ENCODE measurements at regions not wholly inside any gene's neighbourhood (a gene's known extent, or its start where the extent isn't known, plus 50 kb on each side); places are given as distances from the start of the nearest gene placed in this dataset.
"Not testable (repeated sequence)": the region's sequence is repeated elsewhere in the genome, so short reads cannot be mapped to it uniquely, and the experiment has no call there.

GRCh38 chr7:109751241-109751640, 1181.6 kb downstream of the DNAJB9 start:
- DNase-seq (ENCODE audit: low read depth) = peak; percentile 76

GRCh38 chr7:109752068-109752467, 1182.4 kb downstream of the DNAJB9 start:
- no peak for DNase-seq (ENCODE audit: low read depth)

GRCh38 chr7:109757713-109758112, 1188.0 kb downstream of the DNAJB9 start:
- no peak for DNase-seq (ENCODE audit: low read depth)

GRCh38 chr7:109763611-109764010, 1193.9 kb downstream of the DNAJB9 start:
- DNase-seq (ENCODE audit: low read depth) = peak; percentile 60

- DNase-seq (ENCODE audit: low read depth) = peak; percentile 51
Measured at GRCh38 chr7:109772161-109772560, 1202.5 kb downstream of the DNAJB9 start.

- DNase-seq (ENCODE audit: low read depth) = no peak
Measured at GRCh38 chr7:109782806-109783205, 1213.1 kb downstream of the DNAJB9 start.

GRCh38 chr7:109806548-109806947, 1236.9 kb downstream of the DNAJB9 start:
- DNase-seq (ENCODE audit: low read depth) = no peak

- DNase-seq (ENCODE audit: low read depth) = peak; percentile 30
Measured at GRCh38 chr7:109821156-109821555, 1251.5 kb downstream of the DNAJB9 start.

GRCh38 chr7:109834851-109835250, 1256.1 kb upstream of the LRRN3 start:
- DNase-seq (ENCODE audit: low read depth) = no peak

- DNase-seq (ENCODE audit: low read depth) = no peak
Measured at GRCh38 chr7:109835577-109835976, 1255.3 kb upstream of the LRRN3 start.

- DNase-seq (ENCODE audit: low read depth) = no peak
Measured at GRCh38 chr7:109836016-109836415, 1254.9 kb upstream of the LRRN3 start.

- peak; percentile 10 for DNase-seq (ENCODE audit: low read depth)
Measured at GRCh38 chr7:109842386-109842785, 1248.5 kb upstream of the LRRN3 start.

- peak; percentile 46 for DNase-seq (ENCODE audit: low read depth)
Measured at GRCh38 chr7:109844362-109844761, 1246.6 kb upstream of the LRRN3 start.

GRCh38 chr7:109864230-109864629, 1226.7 kb upstream of the LRRN3 start:
- DNase-seq (ENCODE audit: low read depth) = no peak

- DNase-seq (ENCODE audit: low read depth) = no peak
Measured at GRCh38 chr7:109868215-109868860, 1222.6 kb upstream of the LRRN3 start.

- no peak for DNase-seq (ENCODE audit: low read depth)
Measured at GRCh38 chr7:109873296-109873695, 1217.6 kb upstream of the LRRN3 start.

- DNase-seq (ENCODE audit: low read depth) = no peak
Measured at GRCh38 chr7:109879287-109879828, 1211.6 kb upstream of the LRRN3 start.

- DNase-seq (ENCODE audit: low read depth) = no peak
Measured at GRCh38 chr7:109890622-109891021, 1200.3 kb upstream of the LRRN3 start.

- DNase-seq (ENCODE audit: low read depth) = peak; percentile 17
Measured at GRCh38 chr7:109893231-109893630, 1197.7 kb upstream of the LRRN3 start.

- no peak for DNase-seq (ENCODE audit: low read depth)
Measured at GRCh38 chr7:109895536-109895935, 1195.4 kb upstream of the LRRN3 start.

- peak; percentile 39 for DNase-seq (ENCODE audit: low read depth)
Measured at GRCh38 chr7:109901926-109902325, 1189.0 kb upstream of the LRRN3 start.

GRCh38 chr7:109905368-109906065, 1185.4 kb upstream of the LRRN3 start:
- DNase-seq (ENCODE audit: low read depth) = not testable (repeated sequence)

GRCh38 chr7:109915670-109916069, 1175.3 kb upstream of the LRRN3 start:
- no peak for DNase-seq (ENCODE audit: low read depth)
